Mucosa of descending colon (tissue), 3 donors: ENCODE measurements at regions not wholly inside any gene's neighbourhood (a gene's known extent, or its start where the extent isn't known, plus 50 kb on each side); places are given as distances from the start of the nearest gene placed in this dataset.
"Not testable (repeated sequence)": the region's sequence is repeated elsewhere in the genome, so short reads cannot be mapped to it uniquely, and the experiment has no call there.

Experiments used
- ATAC-seq: fragments of 200-7000 bp; cut with Tn5 transposase; one replicate; pipeline ENCODE4 v1.9.1; 2020; ENCODE audit warnings: mild to moderate bottlenecking, moderate library complexity
- DNase-seq, 3 donors: peaks; one replicate each; pipeline ENCODE4 v3.0.0-alpha.2; 2020
- H3K36me3 ChIP-seq: fragments of 200-600 bp; one replicate; pipeline ENCODE4 v1.8.0; 2021; ENCODE audit warnings: low read depth, mild to moderate bottlenecking
- H3K4me1 ChIP-seq: fragments of 200-600 bp; one replicate; pipeline ENCODE4 v1.8.0; 2021; ENCODE audit warnings: low read depth, mild to moderate bottlenecking
- H3K4me3 ChIP-seq: fragments of 200-600 bp; one replicate; pipeline ENCODE4 v1.8.0; 2021; ENCODE audit warnings: mild to moderate bottlenecking
- H3K9me3 ChIP-seq: fragments of 200-600 bp; one replicate; pipeline ENCODE4 v1.8.0; 2021; ENCODE audit warnings: mild to moderate bottlenecking
- intact Hi-C, 2 donors: fragments of 100-400 bp; cut with DNase I in 1 of 2; cut with micrococcal nuclease in 1 of 2; formaldehyde crosslinking; loops; one replicate each; pipeline versions ENCODE4 v1.11.0 to v1.11.1; 2022; cut with DNase I, micrococcal nuclease
- TF ChIP-seq, protein P1 (sequence below): fragments of 200-600 bp; IDR thresholded peaks from one replicate; pipeline ENCODE4 v1.8.0; 2022; ENCODE audit warnings: antibody characterized with exemption, mild to moderate bottlenecking
- donor health status: DM: no; HTN: no; CAD: no; lungs with moderate emphysema.
- donor health status: DM: no; HTN: no; CAD: no.
- donor health status: DM: no; HTN: yes; CAD: no.

DNA sequence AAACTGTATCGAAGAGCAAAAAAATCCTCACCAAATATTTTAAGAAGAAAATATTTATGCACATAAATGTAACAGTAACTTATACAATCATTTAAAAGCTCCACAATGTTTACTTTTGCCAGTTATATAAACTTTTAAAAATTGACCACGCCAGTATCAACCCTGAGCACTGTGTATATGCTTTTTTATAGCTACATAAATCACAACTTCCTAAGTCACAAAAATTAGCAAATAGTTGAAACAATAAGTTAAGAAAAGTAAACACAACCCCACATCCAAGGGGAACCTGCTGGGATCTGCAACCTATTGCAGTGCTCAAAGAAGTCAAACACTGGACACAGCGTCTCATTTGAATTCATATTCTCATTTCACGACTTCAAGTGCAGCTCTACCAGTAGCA is 89.8 kb upstream of the DST start:
- intact Hi-C loops, result no loop called here
- ATAC-seq (peak; percentile 16), DNase-seq (no peak)
- Histone ChIP-seq H3K36me3 (no peaks in the 10 kb centered on the region), H3K9me3 (no peaks in the 10 kb centered on the region), H3K4me3 (no peak overlapping the region), H3K4me1 (peaks cover 22% of the 10 kb centered on the region)
- TF ChIP-seq, protein P1, sequence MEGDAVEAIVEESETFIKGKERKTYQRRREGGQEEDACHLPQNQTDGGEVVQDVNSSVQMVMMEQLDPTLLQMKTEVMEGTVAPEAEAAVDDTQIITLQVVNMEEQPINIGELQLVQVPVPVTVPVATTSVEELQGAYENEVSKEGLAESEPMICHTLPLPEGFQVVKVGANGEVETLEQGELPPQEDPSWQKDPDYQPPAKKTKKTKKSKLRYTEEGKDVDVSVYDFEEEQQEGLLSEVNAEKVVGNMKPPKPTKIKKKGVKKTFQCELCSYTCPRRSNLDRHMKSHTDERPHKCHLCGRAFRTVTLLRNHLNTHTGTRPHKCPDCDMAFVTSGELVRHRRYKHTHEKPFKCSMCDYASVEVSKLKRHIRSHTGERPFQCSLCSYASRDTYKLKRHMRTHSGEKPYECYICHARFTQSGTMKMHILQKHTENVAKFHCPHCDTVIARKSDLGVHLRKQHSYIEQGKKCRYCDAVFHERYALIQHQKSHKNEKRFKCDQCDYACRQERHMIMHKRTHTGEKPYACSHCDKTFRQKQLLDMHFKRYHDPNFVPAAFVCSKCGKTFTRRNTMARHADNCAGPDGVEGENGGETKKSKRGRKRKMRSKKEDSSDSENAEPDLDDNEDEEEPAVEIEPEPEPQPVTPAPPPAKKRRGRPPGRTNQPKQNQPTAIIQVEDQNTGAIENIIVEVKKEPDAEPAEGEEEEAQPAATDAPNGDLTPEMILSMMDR, result no peak

DNA sequence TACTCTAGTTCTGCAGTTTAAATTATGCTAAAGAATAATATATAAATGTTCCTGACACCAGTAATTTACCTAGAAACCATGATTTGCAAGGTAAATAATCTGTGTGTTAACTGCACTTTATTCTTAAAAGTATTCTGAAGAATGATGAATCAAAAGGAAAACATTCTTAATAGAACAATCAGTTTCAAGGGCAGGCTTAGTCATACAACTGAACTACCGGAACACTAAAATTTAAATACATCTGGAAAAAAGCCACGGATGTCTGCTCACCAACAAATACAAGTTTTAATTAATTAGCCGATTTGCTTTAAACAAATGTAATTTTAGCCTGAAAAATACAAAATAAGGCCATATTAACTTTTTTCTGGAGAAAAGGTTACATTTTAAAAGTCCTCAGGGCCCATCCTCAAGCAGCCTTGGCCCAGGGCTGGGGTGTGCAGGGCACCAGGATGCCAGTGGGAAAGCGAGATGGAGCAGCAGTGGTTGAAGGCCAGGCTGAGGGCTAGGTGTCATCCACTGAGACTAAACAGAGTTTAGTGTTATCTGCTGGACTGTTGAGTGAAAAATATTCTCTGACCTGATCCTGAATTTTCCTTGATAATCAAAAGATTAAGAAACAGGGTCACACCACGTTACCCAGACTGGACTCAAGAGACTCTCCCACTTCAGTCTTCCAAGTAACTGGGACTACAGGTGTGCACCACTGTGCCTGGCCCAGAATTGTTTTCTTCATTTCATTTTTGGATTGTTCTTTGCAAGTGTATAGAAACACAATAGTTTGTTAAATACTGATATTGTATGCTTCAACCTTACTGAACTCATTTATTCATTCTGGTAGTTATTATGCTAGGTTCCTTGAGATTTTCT is 88.2 kb upstream of the DST start:
- peaks cover 31% of the 10 kb centered on the region for H3K4me1 ChIP-seq
- TF ChIP-seq, protein P1, result no peak
- no peak overlapping the region for H3K4me3 ChIP-seq
- intact Hi-C loops, result no loop called here
- H3K36me3 ChIP-seq, result no peaks in the 10 kb centered on the region
- no peak for DNase-seq
- H3K9me3 ChIP-seq, result no peaks in the 10 kb centered on the region
- no peak for ATAC-seq

- Histone ChIP-seq H3K4me3 (no peak overlapping the region), H3K4me1 (peaks cover 31% of the 10 kb centered on the region), H3K36me3 (no peaks in the 10 kb centered on the region), H3K9me3 (no peaks in the 10 kb centered on the region)
- TF ChIP-seq, protein P1, result no peak
- intact Hi-C loops, result no loop called here
- DNase-seq (no peak), ATAC-seq (no peak)
These were observed 87.0 kb upstream of the DST start for GRCh38 chr6:56729719-56730118.

DNA sequence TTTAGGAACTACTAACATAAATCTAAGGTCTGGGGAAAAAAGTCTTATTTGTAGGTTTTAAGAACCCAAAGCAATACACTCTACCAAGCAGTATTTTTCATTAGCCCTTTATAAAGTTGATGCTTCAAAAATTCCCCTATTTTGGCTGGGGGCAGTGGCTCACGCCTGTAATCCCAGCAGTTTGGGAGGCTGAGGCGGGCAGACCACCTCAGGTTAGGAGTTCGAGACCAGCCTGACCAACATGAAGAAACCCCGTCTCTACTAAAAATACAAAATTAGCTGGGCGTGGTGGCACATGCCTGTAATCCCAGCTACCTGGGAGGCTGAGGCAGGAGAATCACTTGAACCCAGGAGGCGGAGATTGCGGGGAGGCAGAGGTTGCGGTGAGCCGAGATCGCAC is 86.5 kb upstream of the DST start:
- intact Hi-C loops, ATAC-seq: not testable (repeated sequence)
- H3K4me1 ChIP-seq, result peaks cover 31% of the 10 kb centered on the region

GRCh38 chr6:56727097-56727850 is 84.6 kb upstream of the DST start:
- Histone ChIP-seq H3K4me3 (no peak overlapping the region), H3K36me3 (no peaks in the 10 kb centered on the region), H3K4me1 (peaks cover 28% of the 10 kb centered on the region), H3K9me3 (no peaks in the 10 kb centered on the region)
- ATAC-seq (peak; percentile 63), DNase-seq (no peak)
- intact Hi-C loops, result no loop called here
- TF ChIP-seq, protein P1, result no peak

More for the DNA sequence above, 86.5 kb upstream of the DST start:
- H3K36me3 ChIP-seq, H3K4me3 ChIP-seq, H3K9me3 ChIP-seq, DNase-seq: not testable (repeated sequence)

DNA sequence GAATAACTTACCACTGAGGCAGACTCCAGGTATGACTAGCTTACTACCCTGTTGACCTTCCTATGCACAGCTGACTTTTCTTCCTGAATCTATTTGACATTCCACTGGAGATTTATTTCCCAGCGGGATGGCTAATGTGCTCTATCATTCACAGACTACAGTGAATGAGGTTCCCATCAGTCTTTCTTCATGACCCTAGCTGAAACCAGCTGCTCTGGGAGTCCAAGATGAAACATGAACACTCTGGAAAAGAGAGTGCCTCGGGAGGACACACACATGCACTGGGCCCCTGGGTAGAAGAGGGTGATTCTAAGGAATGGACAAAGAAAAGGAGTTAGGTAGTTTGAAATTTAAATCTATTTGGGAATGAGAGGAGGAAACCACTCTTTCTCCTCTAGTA is 82.6 kb upstream of the DST start:
- TF ChIP-seq, protein P1, result no peak
- H3K36me3 ChIP-seq, result no peaks in the 10 kb centered on the region
- intact Hi-C loops, result no loop called here
- H3K4me3 ChIP-seq, result no peak overlapping the region
- ATAC-seq (no peak), DNase-seq (no peak)
- H3K9me3 ChIP-seq, result no peaks in the 10 kb centered on the region
- peaks cover 30% of the 10 kb centered on the region for H3K4me1 ChIP-seq
